HG03432 (cell line): ENCODE measurements at regions not wholly inside any gene's neighbourhood (a gene's known extent, or its start where the extent isn't known, plus 50 kb on each side); places are given as distances from the start of the nearest gene placed in this dataset.
A peak's percentile ranks its signal among the peaks of the same experiment; 100 is the strongest.

ENCODE experiments used
- ATAC-seq: cut with Tn5 transposase; IDR thresholded peaks from one replicate; pipeline ENCODE4 v1.9.1; 2021; ENCODE audit warnings: mild to moderate bottlenecking, moderate library complexity; ENCODE audit not compliant: unreplicated experiment

DNA sequence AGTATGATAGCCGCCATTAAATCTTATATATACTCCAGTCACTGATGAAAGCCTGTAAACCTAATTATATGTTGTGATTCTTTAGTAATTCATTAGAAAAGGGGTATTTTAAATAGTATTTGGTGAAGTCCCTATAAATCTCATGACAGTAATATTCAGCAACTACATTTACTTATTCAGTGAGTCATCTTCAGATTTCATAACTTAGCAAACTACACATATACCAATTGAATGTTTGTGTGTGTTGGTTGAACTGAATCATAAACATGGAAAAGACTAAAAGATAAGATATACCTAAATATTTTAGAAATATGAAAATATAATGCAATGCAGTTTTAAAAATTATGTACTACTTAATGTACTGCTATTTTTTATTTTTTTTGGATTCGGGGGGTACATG is 1050.4 kb downstream of the MAT2B start:
- no peak for ATAC-seq

DNA sequence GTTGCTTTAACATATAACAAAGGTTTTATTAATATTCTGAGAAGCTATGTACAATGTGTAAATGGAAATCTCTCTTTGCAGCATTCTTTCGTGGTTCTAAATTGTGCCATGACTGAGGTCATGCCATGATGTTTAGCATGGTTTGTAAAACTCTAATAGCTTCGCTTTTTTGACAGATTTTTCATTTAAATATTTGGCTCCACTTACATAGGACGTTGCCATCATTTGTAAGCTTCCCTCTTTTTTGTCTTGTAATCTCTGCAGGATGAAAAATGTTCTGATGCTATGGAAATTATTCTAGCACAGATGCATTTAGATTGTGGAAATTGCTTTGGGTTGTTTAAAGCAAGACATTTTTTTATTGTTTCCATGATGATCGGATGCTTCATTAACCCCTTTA is 1054.8 kb downstream of the MAT2B start:
- ATAC-seq, result no peak

DNA sequence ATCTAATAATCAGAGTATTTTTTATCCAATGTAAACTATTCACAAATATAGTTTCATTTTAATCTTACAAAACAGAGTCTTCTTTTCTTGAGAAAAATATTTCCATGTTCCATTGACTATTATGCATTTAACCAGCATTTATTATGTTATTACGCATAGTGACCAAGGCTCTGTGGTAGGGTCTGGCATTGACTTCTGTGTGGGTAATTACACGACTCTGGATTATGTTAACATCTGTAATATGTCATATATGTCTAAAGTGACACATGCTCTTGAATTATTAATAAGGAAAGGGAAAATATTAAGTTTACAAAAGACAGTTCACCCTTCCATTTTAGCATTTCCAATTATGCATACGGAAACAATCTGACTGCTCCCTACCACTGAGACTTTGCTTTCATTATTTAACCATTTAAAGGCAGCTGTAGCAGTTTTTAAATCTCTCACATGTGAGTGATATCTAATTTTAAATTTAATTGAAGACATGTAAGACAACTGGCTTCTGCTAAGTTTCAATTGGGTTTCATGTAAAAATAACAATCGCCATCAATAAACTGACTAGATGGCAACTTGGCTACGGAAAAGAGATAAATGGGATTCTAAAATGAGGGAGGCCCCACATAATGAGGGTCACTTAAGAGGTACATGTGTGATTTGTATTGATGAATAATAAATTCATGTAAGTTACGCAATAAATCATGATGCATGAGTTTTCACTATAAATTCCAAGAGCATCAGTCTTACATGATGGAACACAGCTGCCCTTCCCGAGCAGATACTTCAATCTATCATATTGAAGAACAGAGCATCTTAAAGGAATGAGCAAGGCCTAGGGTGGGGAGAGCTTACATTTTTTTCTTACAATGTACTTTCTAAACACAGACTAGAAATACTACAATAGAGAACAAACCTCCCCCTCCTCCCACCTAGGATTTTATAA is 1056.8 kb downstream of the MAT2B start:
- no peak for ATAC-seq

DNA sequence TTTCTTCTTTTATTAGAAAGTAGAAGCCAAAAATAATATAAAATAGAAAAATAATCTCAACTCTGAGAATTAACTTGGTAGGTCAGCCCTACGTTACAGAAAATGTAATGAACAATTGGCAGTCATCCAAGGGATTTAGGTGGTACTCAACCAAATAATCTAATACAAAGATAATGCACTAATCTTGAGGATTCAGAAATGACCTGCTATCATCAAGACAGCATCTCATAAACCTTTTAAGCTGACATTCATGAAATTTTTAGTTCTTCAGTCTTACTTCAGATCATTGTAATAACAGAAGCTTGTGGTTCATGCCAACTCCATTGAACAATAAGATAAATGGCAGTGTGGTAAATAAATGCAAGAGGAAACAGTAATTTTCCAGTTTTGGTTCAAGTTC is 1058.0 kb downstream of the MAT2B start:
- no peak for ATAC-seq

DNA sequence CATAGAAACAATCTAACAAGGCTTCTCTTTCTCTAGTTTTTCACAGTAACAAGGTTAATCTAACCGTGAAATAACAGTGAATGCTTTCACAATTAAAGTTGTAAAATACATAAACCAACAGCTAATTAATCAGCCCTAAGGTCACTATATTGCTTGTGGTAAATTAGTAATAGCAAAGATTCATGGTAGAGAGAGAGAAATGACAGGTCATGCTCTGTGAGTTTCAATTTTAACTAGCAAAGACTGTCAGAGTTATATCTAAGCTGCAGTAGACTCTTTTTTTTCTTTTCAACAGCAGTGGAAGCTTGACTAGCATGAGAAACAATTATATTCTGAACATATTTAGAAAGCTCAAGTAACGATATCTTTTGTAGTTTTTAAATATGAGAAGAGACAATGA is 1068.0 kb downstream of the MAT2B start:
- no peak for ATAC-seq

DNA sequence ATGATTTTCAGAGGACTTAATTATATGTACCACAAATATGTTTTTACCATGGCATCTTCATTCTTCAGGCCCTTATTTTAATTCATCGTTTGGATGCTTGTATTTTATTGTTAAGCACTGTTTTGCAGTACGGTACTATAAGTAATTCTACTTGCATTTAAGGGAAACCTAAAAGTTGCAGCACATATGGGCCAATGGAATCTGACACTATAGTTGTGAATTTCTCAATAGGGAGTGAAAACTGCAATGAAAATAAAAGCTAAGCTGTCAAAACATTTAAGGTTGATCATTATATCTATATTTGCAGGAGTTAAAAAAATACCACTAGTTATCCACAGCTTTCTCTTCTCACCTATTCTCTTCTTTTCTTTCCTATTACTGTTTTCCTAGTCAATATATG is 1071.8 kb downstream of the MAT2B start:
- ATAC-seq, result no peak

DNA sequence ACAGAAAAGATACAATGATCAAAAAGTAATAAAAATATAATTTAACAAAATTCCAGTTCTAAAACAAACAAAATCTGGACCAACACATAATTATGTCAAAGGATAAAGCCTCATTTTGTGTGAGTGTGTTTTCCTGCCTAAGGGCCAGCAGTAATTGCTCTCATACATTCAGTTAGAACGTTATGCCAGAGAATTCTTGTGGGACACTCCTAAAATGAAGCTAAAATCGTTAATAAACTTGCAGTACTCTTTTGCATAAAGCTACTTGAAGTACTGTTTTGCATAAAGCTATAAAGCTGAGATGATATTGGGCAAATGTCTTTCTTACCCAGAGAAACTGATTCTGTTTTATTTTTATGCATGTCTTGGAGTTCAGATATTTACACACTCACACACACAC is 1072.3 kb downstream of the MAT2B start:
- no peak for ATAC-seq

DNA sequence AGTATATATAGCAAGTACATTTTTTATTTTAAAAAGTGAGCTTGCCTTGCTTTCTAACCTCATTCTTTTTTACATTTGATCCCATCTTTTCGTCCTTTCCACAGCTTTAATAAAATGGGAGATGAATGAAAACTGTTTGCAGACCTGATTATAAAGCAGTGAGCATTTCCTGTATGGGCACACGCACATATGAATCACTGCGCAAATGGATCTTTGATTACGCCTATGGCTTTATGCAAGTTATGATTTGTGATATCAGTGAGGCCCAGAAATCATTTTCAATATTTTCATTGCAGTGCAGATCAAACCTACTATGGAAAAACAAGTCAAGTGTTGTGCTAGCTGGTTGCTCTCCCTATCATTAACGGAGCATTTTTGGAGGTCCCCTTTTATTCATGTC is 1073.0 kb downstream of the MAT2B start:
- no peak for ATAC-seq

DNA sequence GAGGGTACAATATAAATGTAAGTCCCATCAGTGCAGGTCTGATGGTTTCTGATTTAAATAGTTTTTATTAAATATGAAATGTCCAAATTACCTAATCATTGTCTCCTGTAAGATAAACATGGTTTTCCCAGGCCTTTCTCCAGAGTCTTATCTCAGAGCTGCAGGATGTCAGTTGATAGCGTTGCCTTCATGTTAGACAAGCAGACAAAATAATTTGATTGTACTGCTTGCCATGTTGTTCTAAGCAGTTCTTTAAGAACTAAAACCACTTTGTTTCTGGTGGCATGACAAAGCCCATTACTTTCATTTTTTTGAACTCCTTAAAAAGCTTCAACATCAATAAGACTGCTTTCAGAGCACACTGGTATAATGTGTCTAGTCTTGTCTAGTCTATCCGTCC is 1073.5 kb downstream of the MAT2B start:
- ATAC-seq, result no peak

DNA sequence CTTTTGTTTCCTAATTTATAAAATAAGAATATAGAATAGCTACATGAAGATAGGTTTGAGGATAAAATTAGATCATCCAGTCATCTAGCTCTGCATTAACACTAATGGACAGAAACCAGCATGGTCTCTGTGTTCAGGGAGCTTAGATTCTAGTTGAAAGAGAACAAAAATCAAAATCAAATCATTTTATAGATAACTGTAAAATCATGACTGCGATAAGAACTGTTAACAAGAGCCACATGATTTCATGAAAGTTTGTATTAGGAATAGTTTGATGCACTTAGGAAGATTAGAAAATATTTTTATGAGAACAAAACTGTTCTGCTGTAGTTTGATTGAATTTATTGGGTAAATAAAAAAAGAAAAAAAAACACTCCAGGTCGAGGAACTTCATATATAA is 1074.7 kb downstream of the MAT2B start:
- no peak for ATAC-seq

DNA sequence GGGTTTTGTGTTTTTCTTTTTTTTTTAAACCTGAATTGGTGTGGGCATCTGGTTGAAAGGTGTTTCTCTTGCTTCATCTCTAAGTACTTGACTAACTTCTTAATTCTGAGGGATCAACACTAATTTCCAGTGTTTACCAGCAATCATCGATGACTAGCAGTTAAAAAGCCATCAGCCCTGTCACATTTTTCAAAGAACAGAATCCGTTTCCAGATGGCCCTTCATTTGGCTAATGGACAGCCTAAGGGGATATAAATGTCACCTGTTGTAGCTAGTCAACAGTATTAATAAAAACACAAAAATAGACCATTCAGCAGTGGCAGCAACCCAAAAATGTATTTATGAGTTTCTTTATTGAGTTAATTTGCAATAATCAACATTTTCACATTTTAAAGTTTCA is 1076.5 kb downstream of the MAT2B start:
- ATAC-seq, result no peak

DNA sequence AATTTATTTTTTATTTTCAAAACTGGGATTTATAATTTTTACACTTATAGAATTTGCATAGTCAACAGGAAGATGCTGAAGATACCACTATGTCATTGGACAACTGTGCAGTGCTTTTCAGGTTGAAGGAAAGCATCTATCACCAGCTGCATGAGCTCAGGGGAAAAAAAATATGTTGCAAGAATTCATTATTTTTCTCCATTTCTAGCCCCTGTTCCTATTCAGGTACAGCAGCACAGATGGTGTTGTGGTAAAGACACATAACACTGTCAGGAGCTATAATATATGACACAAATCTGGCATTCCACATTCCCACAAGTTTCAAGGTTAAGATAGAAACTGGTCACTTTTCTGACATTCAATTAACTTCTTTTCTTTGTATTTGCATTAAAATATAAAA is 1088.6 kb downstream of the MAT2B start:
- ATAC-seq, result no peak

DNA sequence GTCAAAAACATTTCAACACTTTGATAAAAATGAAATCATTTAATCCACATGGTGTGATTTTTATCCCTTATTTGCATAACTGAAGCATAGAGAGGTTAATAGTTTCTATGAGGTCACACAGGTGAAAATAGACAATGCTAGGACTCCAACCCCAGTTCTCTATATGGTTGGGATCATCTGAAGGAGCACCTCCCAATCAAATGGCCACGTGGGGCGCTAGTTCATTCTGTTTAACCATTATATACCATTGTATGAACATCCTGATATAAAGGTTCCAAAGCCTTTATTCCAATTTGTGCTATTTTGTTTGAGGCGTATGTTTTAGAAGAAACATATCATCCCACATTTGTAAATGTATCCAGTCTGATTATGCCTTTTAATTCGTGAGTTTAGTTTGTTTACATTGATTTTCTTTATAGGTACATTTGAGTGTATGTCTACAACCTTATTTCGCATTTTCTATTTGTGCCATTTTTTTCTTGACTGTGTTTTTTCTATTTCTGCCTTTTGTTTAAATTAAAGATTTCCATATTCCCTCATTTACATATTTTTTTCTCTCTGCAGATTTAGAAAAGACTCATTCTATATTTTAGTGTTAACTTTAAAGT is 1092.0 kb downstream of the MAT2B start:
- ATAC-seq, result peak; percentile 85

DNA sequence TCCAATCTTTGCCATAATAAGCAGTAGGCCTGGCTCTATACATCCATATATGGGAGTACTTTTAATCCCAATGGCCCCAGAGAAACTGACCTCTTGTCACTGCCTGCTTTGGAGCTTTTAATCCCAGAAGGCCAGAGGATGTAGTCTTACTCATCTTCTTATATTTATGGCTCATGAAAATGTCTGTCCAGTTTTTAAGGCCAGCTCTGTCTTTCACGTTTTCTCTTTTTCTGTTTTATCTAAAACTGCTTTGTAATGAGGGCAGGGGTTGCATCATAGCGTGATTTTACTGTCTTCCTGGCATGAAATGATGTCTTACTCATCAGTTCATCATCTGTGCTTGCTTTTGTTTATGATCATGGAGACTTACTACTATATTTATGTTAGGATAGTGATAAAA is 1094.9 kb downstream of the MAT2B start:
- ATAC-seq, result no peak

DNA sequence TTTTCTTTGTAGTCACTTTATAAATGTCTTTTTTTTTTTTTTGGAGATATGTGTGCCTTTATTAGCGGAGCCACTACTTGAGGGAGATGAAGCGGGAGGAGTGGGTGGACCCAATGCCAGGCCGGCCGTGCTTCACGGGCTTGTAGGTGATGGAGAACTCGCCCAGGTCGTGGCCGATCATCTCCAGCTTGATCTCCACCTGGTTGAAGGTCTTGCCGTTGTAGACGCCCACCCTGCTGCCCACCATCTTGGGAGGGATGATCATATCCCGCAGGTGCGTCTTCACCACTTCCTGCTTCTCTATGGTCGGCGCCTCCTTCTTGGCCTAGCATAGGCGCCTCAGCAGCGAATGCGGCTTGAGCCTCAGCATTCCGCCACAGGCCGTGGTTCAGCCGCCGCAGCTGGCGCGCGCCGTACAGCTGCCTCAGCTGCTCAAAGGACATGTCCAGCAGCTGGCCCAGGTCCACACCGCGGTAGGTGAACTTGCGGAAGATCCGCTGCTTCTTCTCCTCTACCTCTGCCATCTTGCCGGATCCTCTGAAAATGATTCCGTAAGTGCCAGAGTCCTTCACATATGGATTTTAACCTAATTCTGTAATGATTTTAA is 1095.6 kb downstream of the MAT2B start:
- ATAC-seq, result no peak

DNA sequence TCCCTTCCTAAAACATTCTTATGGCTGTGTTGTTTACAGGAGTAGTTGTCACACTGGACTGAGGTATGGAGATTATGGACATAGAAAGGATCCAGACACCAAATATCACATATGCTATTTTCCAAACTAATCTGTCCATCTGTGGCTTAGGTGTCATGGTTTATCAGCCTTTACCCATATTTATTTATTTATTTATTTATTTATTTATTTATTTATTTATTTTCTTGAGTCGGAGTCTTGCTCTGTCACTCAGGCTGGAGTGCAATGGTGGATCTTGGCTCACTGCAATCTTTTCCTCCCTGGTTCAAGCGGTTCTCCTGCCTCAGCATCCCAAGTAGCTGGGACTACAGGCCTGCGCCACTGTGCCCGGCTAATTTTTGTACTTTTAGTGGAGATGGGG is 1103.1 kb downstream of the MAT2B start:
- ATAC-seq, result no peak

DNA sequence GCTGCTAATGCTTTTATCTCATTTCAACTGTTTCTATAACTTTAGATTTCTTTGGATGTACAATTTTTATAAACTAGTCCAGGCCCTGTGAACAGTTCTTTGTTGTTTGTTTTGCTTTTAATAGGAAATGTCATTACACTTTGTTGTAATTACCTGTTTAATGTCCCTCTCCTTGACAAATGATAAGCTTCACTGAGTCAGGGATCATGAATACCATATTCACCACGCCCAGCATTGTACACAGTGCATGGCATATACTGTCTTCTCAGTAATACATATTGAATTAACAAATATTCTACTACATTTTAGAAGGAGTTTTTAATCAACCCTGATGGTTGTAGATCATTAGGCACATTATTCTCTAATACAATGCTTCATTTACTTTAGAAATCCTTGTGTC is 1105.0 kb downstream of the MAT2B start:
- no peak for ATAC-seq

DNA sequence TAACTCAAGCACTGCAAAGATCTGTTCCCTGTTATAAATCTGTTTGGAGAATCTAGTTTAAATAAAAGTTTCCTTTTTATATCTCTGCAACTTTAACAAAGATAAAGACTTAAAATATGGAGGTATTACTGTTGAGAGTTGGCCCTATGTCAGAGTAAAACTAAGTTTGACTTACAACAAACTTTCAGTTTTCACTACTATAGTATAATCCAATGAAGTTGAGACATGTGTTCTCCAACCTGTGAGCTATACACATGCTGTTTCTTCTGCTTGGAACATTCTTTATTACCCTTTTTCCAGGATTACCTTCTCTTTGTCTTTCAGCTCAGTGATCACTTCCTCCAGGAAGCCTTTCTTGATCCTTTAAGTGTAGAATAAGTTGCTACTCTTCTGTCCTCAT is 1109.3 kb downstream of the MAT2B start:
- ATAC-seq, result no peak

DNA sequence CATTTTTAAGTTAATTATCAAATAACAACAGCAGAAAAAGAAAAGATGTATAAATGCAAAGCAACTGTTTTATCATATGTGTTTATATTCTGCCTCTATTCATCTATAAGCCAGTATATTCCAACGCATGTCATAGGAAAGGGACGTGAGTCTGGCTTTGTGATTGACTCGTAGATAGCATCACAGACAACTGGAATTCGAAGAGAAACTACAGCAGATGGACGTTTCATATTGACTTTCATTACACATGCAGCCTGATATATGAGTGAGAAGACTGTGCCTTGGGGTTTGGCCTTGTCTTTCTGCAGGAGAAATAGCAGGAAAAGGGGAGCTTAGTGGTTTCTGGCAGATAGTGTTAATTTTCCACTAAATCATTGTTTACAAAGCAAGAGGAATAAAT is 1111.9 kb downstream of the MAT2B start:
- no peak for ATAC-seq

DNA sequence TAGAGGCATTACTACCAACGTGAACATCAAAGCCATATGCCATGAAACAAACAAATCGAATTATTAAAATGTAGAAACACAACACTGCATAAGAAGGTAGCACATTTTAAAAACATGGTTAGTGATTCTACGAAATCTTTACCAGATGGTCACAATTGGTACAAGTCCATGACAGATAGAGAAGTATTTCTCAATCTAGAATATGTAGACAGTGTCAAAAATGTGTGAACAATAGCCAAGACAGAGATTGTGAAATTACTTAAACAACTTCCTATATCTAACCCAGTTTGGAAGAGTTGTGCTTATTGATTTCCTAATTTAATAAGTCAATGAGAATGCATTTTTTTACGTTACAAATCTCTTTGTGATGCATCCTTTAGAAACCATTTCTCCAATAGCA is 1121.6 kb downstream of the MAT2B start:
- ATAC-seq, result no peak

DNA sequence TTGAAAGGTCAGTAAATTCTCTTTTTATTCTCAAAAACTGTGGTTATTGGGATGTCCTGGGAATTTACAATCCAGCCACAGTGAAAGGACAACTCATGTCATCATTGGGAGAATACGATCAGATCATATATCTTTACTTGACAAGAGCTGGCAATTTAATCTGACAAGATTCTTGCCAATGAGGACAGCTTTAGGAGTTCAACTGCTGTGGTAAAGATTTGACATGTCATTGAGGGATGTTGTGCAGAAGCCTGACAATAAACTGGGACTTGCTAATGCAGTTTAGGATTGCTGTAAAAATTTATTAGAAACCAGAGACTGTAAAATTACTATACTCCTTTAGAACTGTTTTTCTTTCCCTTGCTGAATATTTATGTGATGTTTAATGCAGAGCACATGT is 1131.0 kb downstream of the MAT2B start:
- no peak for ATAC-seq

DNA sequence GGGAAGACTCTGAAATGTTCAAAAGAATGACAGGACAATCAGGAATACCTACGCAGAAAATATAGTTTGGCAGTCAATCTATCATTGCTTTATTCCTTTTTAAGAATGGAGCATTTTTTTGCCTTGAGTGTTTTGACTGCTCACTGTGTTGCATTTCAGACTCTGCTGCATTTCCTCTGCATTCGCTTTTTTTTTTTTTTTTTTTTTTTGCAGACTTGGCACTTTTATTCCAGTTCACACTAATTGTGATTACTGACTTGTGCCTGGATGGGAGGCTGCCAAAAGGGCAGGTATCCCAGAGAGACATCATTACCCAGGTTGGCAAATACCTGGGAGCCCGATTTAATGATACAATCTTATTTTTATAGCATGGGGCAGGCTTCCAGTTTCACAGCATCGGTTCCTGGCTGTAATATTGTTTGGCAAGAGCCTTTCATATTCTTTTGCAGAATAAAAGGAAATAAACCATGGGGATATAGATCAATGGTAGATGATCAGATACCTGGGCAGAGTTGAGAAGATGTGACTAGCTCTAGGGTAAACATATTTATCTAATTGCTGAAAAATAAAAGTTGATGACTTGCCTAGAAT is 1132.6 kb downstream of the MAT2B start:
- no peak for ATAC-seq
